PC-9 (cell line): ENCODE measurements at regions not wholly inside any gene's neighbourhood (a gene's known extent, or its start where the extent isn't known, plus 50 kb on each side); places are given as distances from the start of the nearest gene placed in this dataset. TPM values are rescaled to one million over a fixed set of nuclear protein-coding genes. Genes with fewer than 3 reads are reported as not detected.
A peak's percentile ranks its signal among the peaks of the same experiment; 100 is the strongest.
"Not testable (repeated sequence)": the region's sequence is repeated elsewhere in the genome, so short reads cannot be mapped to it uniquely, and the experiment has no call there.

Source experiments
- BruUV-seq: library from RNA; stranded (reverse); fragments of 400-500 nt; replicated peaks from 2 replicates; lab custom pipeline; 2021; lab: Mats Ljungman, UMichigan
- CTCF ChIA-PET: fragments of 300-600 bp; sonication (Branson Sonifier 250); formaldehyde crosslinking; loops from one replicate; lab custom pipeline; 2022; ENCODE audit warnings: antibody characterized with exemption; lab: Charles Lee
- POLR2A ChIA-PET: fragments of 300-600 bp; sonication (Branson Sonifier 250); formaldehyde crosslinking; loops from one replicate; lab custom pipeline; 2022; ENCODE audit warnings: antibody characterized with exemption; ENCODE audit not compliant: unreplicated experiment; lab: Charles Lee
- DNase-seq, 2 experiments: peaks; one replicate each; pipeline versions ENCODE4 v3.0.0 to v3.0.0-alpha.2; 2015 to 2022; ENCODE audit warnings: mixed read lengths in 1 of 2
- H2AFZ ChIP-seq: fragments of 200-600 bp; sonication (generic); 2 replicates; pipeline ENCODE4 v1.8.1; 2017; ENCODE audit warnings: antibody characterized with exemption
- H3F3A ChIP-seq: fragments of 200-600 bp; sonication (generic); 2 replicates; pipeline ENCODE4 v1.8.1; 2017; ENCODE audit warnings: antibody characterized with exemption, mild to moderate bottlenecking, low read depth; ENCODE audit not compliant: insufficient read depth
- H3K27ac ChIP-seq: fragments of 200-600 bp; sonication (generic); 2 replicates; pipeline ENCODE4 v1.6.1; 2016; ENCODE audit warnings: mixed run types
- H3K27me3 ChIP-seq: fragments of 200-600 bp; sonication (generic); 2 replicates; pipeline ENCODE4 v1.6.1; 2016; ENCODE audit warnings: low read depth, mixed run types; ENCODE audit not compliant: insufficient read depth
- H3K36me3 ChIP-seq: fragments of 200-600 bp; sonication (generic); 2 replicates; pipeline ENCODE4 v1.6.1; 2016; ENCODE audit warnings: low read depth, mixed run types
- H3K4me1 ChIP-seq: fragments of 200-600 bp; sonication (generic); replicated peaks from 2 replicates; pipeline ENCODE4 v1.6.1; 2016; ENCODE audit warnings: mixed run types; ENCODE audit not compliant: insufficient read depth
- H3K4me2 ChIP-seq: fragments of 200-600 bp; sonication (generic); 2 replicates; pipeline ENCODE4 v1.6.1; 2017; ENCODE audit warnings: mixed run types
- H3K4me3 ChIP-seq: fragments of 200-600 bp; sonication (generic); 2 replicates; pipeline ENCODE4 v1.6.1; 2016; ENCODE audit warnings: mixed run types
- H3K79me2 ChIP-seq: fragments of 200-600 bp; sonication (generic); 2 replicates; pipeline ENCODE4 v1.6.1; 2017; ENCODE audit warnings: low read depth, mixed run types
- H3K9me2 ChIP-seq: fragments of 200-600 bp; sonication (generic); 2 replicates; pipeline ENCODE4 v1.8.1; 2017; ENCODE audit warnings: mild to moderate bottlenecking; ENCODE audit not compliant: insufficient read depth
- H3K9me3 ChIP-seq: fragments of 200-600 bp; sonication (generic); 2 replicates; pipeline ENCODE4 v1.8.1; 2016; ENCODE audit warnings: low read depth; ENCODE audit not compliant: insufficient read depth
- H4K20me1 ChIP-seq: fragments of 200-600 bp; sonication (generic); 2 replicates; pipeline ENCODE4 v1.8.1; 2017; ENCODE audit not compliant: insufficient read depth
- EZH2 ChIP-seq: fragments of 200-600 bp; sonication (generic); IDR thresholded peaks from 2 replicates; pipeline ENCODE4 v1.8.0; 2017; ENCODE audit warnings: antibody characterized with exemption, low read depth
- intact Hi-C: fragments of 100-400 bp; cut with micrococcal nuclease; formaldehyde crosslinking; loops from one replicate; pipeline ENCODE4 v1.10.0; 2022; ENCODE audit not compliant: unreplicated experiment
- microRNA-seq: library from miRNA; unstranded; fragments of <30 nt; microRNA quantifications from one replicate; pipeline ENCODE4 v1.2.0, GENCODE V29; 2021; ENCODE audit warnings: borderline number of aligned reads, borderline replicate concordance
- TF ChIP-seq, protein P1 (sequence below): fragments of 200-600 bp; sonication (generic); conservative IDR thresholded peaks from 2 replicates; pipeline ENCODE4 v1.6.1; 2017; ENCODE audit warnings: mixed run types, antibody characterized with exemption, mild to moderate bottlenecking, moderate library complexity

DNA sequence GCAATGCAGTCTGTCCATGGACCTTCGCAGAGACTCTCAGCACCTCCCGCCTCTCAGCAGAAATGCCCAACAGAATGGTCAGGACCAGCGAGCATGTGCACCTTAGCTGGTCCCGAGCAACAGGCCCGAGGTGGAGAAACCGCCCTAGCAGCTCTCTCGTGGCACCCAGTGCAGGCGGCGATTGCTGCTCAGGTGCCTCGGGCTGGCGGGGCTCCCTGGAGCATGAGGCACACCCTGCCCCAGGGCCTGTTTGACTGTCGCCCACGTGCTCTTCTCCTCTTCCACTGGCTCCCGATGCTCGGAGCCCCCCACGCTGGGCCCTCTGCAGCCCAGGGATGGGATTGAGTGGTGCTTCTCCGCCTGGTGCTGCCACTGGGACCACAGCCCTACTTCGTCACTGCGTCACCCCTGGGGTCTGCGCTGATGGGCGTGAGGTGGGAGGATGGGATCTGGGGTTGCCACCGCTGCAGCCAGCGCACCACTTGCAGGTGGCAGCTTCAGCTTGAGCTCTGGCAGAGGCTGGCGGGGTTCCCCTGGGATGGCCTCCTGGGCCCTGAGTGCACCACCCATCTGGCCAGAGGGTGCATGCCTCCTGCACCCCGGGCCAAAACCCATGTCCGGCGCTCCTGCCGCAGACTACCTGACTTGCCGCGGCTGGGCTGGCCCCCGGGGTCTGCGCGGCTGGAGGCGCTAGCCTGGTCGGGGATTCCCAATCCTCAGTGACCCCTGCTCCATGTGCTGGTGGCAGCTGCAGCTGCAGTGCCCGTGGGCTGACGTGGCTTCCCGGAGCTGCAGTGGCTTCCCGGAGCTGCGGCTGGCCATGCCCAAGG is 244.2 kb downstream of the FOXD4L6 start:
- no TSS peak for BruUV-seq
- no peaks in the 10 kb centered on the region for H3K4me1 ChIP-seq
- ChIA-PET POLR2A (no interaction called here), CTCF (no interaction called here)
- H3K79me2 ChIP-seq, result no peaks in the 10 kb centered on the region
- intact Hi-C loops, result no loop called here
- H2AFZ ChIP-seq, result no peak overlapping the region
- H3K27ac ChIP-seq, result no peak overlapping the region
- no peaks in the 10 kb centered on the region for H4K20me1 ChIP-seq
- no peak overlapping the region for H3K4me3 ChIP-seq
- no peaks in the 10 kb centered on the region for H3K9me2 ChIP-seq
- no peaks in the 10 kb centered on the region for H3K36me3 ChIP-seq
- H3K27me3 ChIP-seq, result peaks cover 20% of the 10 kb centered on the region; the same call in 1 of the 2 replicates
- no peak overlapping the region for H3K4me2 ChIP-seq
- no peaks in the 10 kb centered on the region for H3K9me3 ChIP-seq
- no peak for DNase-seq
- no peaks in the 10 kb centered on the region for H3F3A ChIP-seq
- TF ChIP-seq, protein P1, sequence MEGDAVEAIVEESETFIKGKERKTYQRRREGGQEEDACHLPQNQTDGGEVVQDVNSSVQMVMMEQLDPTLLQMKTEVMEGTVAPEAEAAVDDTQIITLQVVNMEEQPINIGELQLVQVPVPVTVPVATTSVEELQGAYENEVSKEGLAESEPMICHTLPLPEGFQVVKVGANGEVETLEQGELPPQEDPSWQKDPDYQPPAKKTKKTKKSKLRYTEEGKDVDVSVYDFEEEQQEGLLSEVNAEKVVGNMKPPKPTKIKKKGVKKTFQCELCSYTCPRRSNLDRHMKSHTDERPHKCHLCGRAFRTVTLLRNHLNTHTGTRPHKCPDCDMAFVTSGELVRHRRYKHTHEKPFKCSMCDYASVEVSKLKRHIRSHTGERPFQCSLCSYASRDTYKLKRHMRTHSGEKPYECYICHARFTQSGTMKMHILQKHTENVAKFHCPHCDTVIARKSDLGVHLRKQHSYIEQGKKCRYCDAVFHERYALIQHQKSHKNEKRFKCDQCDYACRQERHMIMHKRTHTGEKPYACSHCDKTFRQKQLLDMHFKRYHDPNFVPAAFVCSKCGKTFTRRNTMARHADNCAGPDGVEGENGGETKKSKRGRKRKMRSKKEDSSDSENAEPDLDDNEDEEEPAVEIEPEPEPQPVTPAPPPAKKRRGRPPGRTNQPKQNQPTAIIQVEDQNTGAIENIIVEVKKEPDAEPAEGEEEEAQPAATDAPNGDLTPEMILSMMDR, result no peak
- no peak for TF ChIP-seq EZH2

DNA sequence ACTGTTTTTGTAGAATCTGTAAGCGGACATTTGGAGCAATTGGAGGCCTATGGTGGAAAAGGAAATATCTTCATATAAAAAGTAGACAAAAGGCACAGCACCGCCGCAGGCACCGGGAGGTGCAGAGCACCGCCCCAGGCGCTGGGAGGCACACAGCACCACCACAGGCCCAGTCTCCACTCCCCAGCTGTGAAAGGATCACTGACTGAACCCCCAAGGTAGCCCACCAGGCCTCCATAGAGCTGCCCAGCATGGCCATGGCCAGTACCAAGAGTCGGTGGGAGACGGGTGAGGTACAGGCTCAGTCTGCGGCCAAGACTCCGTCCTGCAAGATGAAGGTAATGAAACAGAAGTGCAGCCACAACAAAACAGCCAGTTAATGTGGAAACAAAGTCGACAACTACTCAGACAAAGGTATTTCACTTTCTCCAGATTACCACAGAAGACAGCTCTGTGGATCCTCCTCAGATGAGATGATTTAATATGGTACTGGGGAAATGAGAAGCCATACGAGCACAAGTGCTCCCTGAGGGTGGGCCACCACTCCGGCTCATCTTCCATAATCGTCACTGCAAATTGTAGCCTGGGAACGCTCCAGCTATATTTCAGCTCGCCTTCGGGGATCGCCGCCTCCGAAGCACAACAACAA is 244.9 kb downstream of the FOXD4L6 start:
- H3K4me1 ChIP-seq, DNase-seq, H4K20me1 ChIP-seq, H3F3A ChIP-seq, H3K79me2 ChIP-seq, intact Hi-C loops, H3K9me2 ChIP-seq, POLR2A ChIA-PET, H3K36me3 ChIP-seq, H3K4me2 ChIP-seq, CTCF ChIA-PET, BruUV-seq, H2AFZ ChIP-seq, H3K9me3 ChIP-seq, H3K4me3 ChIP-seq, H3K27ac ChIP-seq: not testable (repeated sequence)
- H3K27me3 ChIP-seq, result peaks cover 20% of the 10 kb centered on the region; the same call in 1 of the 2 replicates

- H4K20me1 ChIP-seq, H3K79me2 ChIP-seq, POLR2A ChIA-PET, H3K27me3 ChIP-seq, H3K9me3 ChIP-seq, H3K4me1 ChIP-seq, H3F3A ChIP-seq, CTCF ChIA-PET, H3K4me3 ChIP-seq, intact Hi-C loops, H3K27ac ChIP-seq, BruUV-seq, H2AFZ ChIP-seq, H3K9me2 ChIP-seq, H3K36me3 ChIP-seq: not testable (repeated sequence)
- peak in 1 of 2 experiments; percentile 10 for DNase-seq
- H3K4me2 ChIP-seq, result peak overlapping the region; percentile 47
Measured at GRCh38 chr9:40873753-40874295, 254.7 kb downstream of the FOXD4L6 start.

GRCh38 chr9:40868437-40868836 is 260.0 kb downstream of the FOXD4L6 start:
- DNase-seq, intact Hi-C loops, H3F3A ChIP-seq, H3K27ac ChIP-seq, BruUV-seq, H3K36me3 ChIP-seq, H2AFZ ChIP-seq, H3K4me2 ChIP-seq, H3K4me3 ChIP-seq, POLR2A ChIA-PET, H3K9me2 ChIP-seq, H3K9me3 ChIP-seq, H3K27me3 ChIP-seq, H3K79me2 ChIP-seq, H3K4me1 ChIP-seq, H4K20me1 ChIP-seq, CTCF ChIA-PET: not testable (repeated sequence)

Small RNAs in the stretch of these regions (microRNA-seq; reads per million reads assigned to microRNA genes)
- not detected for gene MIR1299
